Lower lobe of right lung (tissue), 2 donors: ENCODE measurements at regions not wholly inside any gene's neighbourhood (a gene's known extent, or its start where the extent isn't known, plus 50 kb on each side); places are given as distances from the start of the nearest gene placed in this dataset.

ENCODE experiments used
- ATAC-seq, 2 donors: fragments of 200-7000 bp; cut with Tn5 transposase; one replicate each; pipeline ENCODE4 v1.9.1; 2020 to 2022; ENCODE audit warnings: mild to moderate bottlenecking in 2 of 2, moderate library complexity in 2 of 2
- DNase-seq: peaks from one replicate; pipeline ENCODE4 v3.0.0-alpha.2; 2020
- H3K27ac ChIP-seq: fragments of 200-600 bp; one replicate; pipeline ENCODE4 v1.8.0; 2022
- H3K27me3 ChIP-seq: fragments of 200-600 bp; one replicate; pipeline ENCODE4 v1.8.0; 2022; ENCODE audit warnings: low read depth
- H3K36me3 ChIP-seq: fragments of 200-600 bp; one replicate; pipeline ENCODE4 v1.8.0; 2022; ENCODE audit warnings: mild to moderate bottlenecking
- H3K4me1 ChIP-seq: fragments of 200-600 bp; one replicate; pipeline ENCODE4 v1.8.0; 2022
- H3K4me3 ChIP-seq: fragments of 200-600 bp; one replicate; pipeline ENCODE4 v1.8.0; 2022; ENCODE audit warnings: mild to moderate bottlenecking
- H3K9me3 ChIP-seq: fragments of 200-600 bp; one replicate; pipeline ENCODE4 v1.8.0; 2022
- intact Hi-C: fragments of 100-400 bp; cut with DNase I; formaldehyde crosslinking; loops from one replicate; pipeline ENCODE4 v1.11.0; 2022
- TF ChIP-seq, protein P1 (sequence below): fragments of 200-600 bp; IDR thresholded peaks from one replicate; pipeline ENCODE4 v1.8.0; 2022; ENCODE audit warnings: antibody characterized with exemption, mild to moderate bottlenecking
- donor health status: DM: no; HTN: yes; CAD: no; lungs with severe emphysema.

DNA sequence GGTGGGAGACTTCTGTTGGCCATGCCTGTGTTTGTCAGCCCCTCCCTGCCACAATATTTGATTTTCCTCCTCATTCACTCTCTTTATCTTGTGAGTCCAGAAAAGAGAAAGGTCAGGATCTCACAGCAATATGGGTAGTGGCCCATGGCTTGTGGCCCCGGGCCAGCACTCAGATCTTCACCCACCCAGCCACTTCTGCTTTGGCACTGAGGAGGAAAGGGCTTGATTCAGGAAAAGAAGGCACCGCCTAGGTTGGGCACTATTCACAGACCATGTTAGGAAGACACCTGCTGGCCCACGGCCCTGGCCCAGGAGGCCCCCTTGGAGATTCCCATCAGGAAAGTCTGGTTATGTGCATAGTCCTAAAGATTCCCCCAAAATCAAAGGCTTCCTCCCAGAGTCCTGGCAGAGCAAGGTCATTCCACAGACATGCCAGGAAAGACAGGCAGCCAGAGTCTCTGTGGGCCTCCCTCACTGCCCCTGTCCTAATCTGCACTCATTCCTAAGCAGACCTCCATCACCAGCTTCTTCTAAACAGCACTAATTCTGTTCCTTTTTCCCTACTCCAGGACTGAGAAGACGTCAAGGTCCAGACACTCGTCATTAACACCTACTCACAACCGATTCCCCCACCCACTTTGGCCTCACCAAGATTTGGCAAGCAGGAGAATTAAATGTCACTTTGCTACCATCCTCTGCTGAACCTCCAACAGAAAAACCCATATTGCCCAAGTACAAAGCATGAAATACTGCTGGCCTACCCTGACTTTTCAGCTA is 179.3 kb downstream of the DEPDC1B start:
- Histone ChIP-seq H3K27me3 (no peaks in the 10 kb centered on the region), H3K27ac (no peak overlapping the region), H3K4me3 (no peak overlapping the region), H3K4me1 (peaks cover 6% of the 10 kb centered on the region), H3K9me3 (no peaks in the 10 kb centered on the region), H3K36me3 (no peaks in the 10 kb centered on the region)
- intact Hi-C loops = no loop called here
- DNase-seq = no peak
- ATAC-seq = peak in 1 of 2 donors; percentile 52
- TF ChIP-seq, protein P1, sequence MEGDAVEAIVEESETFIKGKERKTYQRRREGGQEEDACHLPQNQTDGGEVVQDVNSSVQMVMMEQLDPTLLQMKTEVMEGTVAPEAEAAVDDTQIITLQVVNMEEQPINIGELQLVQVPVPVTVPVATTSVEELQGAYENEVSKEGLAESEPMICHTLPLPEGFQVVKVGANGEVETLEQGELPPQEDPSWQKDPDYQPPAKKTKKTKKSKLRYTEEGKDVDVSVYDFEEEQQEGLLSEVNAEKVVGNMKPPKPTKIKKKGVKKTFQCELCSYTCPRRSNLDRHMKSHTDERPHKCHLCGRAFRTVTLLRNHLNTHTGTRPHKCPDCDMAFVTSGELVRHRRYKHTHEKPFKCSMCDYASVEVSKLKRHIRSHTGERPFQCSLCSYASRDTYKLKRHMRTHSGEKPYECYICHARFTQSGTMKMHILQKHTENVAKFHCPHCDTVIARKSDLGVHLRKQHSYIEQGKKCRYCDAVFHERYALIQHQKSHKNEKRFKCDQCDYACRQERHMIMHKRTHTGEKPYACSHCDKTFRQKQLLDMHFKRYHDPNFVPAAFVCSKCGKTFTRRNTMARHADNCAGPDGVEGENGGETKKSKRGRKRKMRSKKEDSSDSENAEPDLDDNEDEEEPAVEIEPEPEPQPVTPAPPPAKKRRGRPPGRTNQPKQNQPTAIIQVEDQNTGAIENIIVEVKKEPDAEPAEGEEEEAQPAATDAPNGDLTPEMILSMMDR = no peak

- no peak overlapping the region for H3K4me3 ChIP-seq
- DNase-seq (no peak), ATAC-seq (no peak)
- TF ChIP-seq, protein P1 = no peak
- intact Hi-C loops = no loop called here
- H3K9me3 ChIP-seq = no peaks in the 10 kb centered on the region
- H3K27me3 ChIP-seq = no peaks in the 10 kb centered on the region
- H3K36me3 ChIP-seq = no peaks in the 10 kb centered on the region
- H3K4me1 ChIP-seq = peaks cover 6% of the 10 kb centered on the region
- no peak overlapping the region for H3K27ac ChIP-seq
These were observed 180.6 kb downstream of the DEPDC1B start for GRCh38 chr5:60519372-60519771.

DNA sequence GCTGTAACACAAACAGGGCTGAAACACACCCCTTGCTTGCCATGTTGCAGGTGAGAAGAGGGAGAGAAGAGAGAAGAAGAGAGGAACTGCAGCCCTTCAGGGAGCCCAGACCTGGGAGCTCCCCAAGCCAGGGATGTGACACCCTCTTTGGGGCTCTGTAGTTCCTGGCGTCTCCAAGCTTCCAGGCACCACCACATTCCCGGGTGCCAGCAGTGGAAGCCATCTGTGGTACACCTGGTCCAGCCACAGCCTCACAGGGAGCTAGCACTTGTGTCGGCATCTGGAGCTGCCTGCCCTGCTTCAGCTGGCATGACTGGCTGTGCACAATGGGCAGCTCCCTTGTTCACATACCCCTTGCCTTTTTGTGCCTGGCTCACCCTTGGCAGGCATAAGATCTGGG is 182.1 kb downstream of the DEPDC1B start:
- intact Hi-C loops = no loop called here
- Histone ChIP-seq H3K27me3 (no peaks in the 10 kb centered on the region), H3K36me3 (no peaks in the 10 kb centered on the region), H3K4me3 (no peak overlapping the region), H3K27ac (no peak overlapping the region), H3K4me1 (peaks cover 6% of the 10 kb centered on the region), H3K9me3 (no peaks in the 10 kb centered on the region)
- TF ChIP-seq, protein P1 = no peak
- ATAC-seq (no peak), DNase-seq (no peak)

- peaks cover 6% of the 10 kb centered on the region for H3K4me1 ChIP-seq
- TF ChIP-seq, protein P1 = no peak
- DNase-seq (no peak), ATAC-seq (peak; percentile 11 to 43)
- H3K36me3 ChIP-seq = no peaks in the 10 kb centered on the region
- no peak overlapping the region for H3K27ac ChIP-seq
- no peaks in the 10 kb centered on the region for H3K27me3 ChIP-seq
- intact Hi-C loops = no loop called here
- no peaks in the 10 kb centered on the region for H3K9me3 ChIP-seq
- no peak overlapping the region for H3K4me3 ChIP-seq
These were observed 182.8 kb downstream of the DEPDC1B start for GRCh38 chr5:60517094-60517694.

- DNase-seq = no peak
- TF ChIP-seq, protein P1 = no peak
- intact Hi-C loops = no loop called here
- Histone ChIP-seq H3K27ac (no peak overlapping the region), H3K4me3 (no peak overlapping the region), H3K27me3 (no peaks in the 10 kb centered on the region), H3K9me3 (no peaks in the 10 kb centered on the region), H3K4me1 (peaks cover 6% of the 10 kb centered on the region), H3K36me3 (no peaks in the 10 kb centered on the region)
- ATAC-seq = peak in 1 of 2 donors; percentile 22
These were observed 183.3 kb downstream of the DEPDC1B start for GRCh38 chr5:60516688-60517087.
